GM21390 (cell line): ENCODE measurements at regions not wholly inside any gene's neighbourhood (a gene's known extent, or its start where the extent isn't known, plus 50 kb on each side); places are given as distances from the start of the nearest gene placed in this dataset.
"Not testable (repeated sequence)": the region's sequence is repeated elsewhere in the genome, so short reads cannot be mapped to it uniquely, and the experiment has no call there.

Experiments used
- ATAC-seq: cut with Tn5 transposase; IDR thresholded peaks from one replicate; pipeline ENCODE4 v1.9.1; 2021; ENCODE audit not compliant: unreplicated experiment

GRCh38 chr3:159882367-159882766 lies 106.3 kb upstream of the IL12A start:
- ATAC-seq = no peak

DNA sequence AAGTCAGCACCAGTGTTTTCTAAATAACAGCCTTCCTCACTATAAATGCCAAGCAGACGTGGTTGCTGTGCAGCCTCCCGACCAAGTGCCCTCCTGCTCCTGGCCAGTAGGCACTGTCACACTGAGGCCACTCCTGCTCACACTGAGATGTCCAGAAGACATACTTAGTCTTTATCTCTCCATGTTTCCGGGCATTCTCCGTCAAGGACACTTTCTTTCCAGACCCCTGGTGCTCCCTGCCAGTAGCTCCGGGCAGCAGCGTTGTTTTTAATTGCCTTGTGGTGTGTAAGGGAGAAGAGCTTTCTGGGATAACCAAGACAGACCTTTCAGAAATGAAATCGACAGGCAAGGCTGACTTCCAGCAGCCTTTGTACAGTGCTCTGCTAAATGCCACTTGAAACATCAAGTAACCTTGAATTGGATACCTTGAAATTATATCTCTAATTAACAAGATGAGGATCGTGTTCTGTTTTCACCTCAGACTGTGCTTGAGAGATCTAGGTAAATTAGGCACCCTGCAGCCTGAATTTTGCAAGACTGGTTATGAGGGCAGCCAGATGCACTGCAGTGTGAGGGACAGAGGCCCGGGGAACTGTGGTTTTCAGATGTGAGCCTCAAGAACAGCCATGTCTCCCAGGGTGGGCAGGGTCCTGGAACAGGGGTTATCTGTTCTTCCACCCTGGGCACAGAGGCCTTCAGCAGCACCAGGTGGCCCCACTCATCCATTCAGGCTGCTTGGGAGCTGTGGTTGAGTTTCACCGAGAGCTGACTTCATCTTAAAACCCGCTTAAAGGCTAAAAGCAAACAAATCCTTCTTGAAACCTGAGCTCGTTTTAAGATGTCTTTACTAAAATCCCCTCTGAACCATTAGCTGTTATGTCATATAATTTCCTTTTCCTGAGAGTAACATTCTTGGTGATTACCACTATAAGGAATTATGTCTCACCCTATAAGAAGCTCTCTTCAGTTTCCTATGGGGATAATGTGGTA lies 105.5 kb upstream of the IL12A start:
- no peak for ATAC-seq

DNA sequence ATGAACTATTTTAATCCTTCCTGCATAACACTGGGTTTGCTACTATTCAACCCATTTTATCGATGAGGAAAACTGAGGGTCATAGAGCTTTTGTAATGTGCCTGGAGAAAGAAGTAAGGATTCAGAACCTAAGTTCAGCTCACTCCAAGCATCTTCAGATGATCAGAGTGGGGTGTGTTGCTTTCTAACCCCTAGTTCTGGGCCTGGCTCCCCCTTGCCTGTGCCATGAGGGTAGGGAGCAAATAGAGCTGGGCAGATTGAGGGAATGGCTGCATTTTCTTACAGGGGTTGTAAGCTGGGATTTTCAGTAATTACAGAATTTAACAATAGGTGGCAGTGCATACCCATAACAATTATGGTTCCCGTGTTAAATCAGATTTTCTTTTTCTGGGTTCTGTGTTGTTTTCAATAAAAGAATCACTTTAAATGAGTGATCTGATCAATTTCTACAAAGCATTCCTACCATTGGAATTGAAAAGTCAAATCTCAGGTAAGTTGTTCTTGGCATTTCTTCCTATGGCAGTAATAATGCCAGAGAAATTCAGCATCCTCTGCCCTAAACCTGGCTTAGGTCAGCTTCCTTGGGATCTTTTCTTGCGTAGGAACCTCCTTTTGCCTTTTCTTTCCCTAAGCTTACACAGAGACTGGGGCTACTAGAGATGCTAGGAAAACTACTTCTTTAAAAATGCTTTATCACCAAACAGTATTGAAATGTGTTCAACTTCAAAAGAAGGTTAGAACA lies 103.8 kb upstream of the IL12A start:
- ATAC-seq = peak; percentile 74

DNA sequence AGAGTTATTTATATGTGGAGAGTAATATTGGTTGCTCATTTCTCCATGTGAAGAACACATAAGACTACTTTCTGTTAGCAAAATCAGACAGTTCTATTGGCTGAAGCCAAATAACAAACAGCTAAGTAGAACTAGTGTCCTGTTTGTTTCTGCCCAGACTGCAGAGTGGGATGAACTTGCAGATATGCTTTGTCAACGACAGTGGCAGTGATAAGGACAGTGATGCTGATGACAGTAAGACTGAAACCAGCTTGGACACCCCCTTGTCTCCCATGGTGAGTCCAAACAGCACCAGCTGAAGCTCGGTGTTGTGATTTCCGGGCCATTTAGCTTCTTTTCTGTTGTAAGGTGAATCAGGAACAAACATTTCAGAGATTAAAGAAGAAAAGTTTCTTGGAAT lies 102.6 kb upstream of the IL12A start:
- no peak for ATAC-seq

- not testable (repeated sequence) for ATAC-seq
Observed at GRCh38 chr3:159886530-159886929, 102.1 kb upstream of the IL12A start.

DNA sequence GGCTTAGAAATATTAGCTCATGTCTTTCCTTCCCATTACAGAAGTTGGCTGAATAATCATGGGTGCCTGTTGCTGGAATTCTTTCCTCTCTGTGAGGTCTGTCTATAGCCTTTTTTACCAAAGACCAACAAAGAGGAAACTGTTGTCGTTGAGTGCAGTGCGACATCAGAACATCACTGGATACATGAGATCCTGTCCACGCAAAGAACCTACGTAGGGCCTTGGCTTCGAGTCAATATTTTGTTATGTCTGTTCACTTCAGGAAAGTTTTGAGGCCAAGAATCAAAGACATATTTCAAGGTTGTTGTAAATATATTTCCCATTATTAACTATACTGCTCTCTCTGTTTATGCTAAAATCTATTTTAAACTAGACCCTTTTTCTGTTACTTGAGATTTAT lies 101.5 kb upstream of the IL12A start:
- no peak for ATAC-seq

DNA sequence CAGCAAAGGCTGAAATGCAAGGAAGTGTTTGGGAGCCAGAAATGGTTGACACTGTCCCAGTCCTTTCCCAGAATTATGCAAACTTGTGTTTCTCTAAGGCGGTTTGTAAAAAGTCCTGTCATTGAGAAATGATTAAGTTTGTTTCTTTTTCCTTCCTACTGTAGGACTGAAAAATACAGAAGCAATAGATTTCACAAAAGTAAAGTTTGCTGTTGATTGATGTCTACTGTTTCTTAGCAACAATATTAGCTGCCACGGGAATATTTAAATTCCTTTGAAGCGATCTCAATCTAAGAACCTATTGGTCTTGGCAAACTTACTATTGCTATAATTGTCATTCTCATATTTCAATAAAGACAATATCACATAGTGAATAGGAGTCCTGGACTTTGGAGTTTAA lies 100.7 kb upstream of the IL12A start:
- ATAC-seq = no peak

- no peak for ATAC-seq
Observed at GRCh38 chr3:159892171-159892795, 96.4 kb upstream of the IL12A start.

- no peak for ATAC-seq
Observed at GRCh38 chr3:159892801-159893200, 95.8 kb upstream of the IL12A start.

DNA sequence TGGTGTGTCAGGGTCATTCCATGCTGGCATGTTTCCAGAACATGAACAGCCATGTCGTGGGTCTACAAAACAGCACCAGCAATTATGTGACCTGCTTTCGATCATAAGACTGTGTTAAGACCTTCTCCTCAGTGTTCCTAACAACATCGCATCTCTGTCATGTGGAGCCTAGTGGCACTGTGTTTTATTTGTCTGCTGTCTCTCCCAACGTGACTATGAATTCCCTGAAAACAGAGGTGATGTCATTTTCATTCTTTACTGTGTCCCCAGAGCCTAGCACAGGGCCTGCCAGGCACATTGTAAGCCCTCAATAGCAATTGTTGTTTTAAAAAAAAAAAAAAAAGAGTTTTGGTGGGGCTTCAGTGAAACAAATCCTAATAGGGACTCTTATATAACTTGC lies 94.2 kb upstream of the IL12A start:
- no peak for ATAC-seq

GRCh38 chr3:159895430-159895829 lies 93.2 kb upstream of the IL12A start:
- ATAC-seq = no peak

DNA sequence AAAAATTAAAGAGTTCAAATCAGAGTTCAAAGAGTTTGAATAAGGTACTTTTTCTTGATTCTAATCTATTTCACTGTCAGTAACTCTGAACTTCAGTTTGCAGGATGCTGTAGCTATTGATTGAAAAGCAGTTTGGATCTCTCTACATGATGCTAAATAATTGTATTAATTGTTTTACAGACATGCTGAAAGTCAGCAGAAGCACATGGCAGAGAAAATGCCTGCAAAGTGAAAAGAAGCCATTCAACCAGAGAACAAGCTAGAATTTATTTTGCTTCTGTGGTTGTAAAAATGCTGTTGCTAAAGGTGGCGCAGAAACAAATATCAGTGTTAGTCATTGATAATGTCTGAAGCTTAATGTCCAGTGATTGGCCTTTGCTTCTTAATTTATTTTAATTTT lies 92.1 kb upstream of the IL12A start:
- no peak for ATAC-seq

- no peak for ATAC-seq
Observed at GRCh38 chr3:159897331-159898075, 91.1 kb upstream of the IL12A start.

DNA sequence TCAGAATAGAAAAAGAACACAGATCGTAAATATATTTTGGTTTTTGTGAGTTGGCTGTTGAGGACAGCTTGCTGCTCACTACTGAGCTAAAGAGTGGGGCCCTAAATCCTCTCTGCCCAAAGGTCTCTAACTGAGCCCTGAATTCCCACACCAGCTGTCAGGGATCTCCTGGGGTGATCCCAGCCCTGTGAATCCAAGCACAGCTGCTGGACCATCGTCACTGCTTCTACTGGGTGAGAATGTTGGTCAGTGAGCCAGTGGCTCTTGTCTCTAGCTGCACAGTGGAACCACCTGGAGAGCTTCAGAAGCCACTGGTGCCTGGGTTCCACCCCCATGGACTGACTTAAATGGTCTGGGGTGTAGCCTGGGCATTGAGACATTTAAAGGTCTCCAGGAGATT lies 90.5 kb upstream of the IL12A start:
- ATAC-seq = no peak

GRCh38 chr3:159899166-159899565 lies 89.5 kb upstream of the IL12A start:
- no peak for ATAC-seq

DNA sequence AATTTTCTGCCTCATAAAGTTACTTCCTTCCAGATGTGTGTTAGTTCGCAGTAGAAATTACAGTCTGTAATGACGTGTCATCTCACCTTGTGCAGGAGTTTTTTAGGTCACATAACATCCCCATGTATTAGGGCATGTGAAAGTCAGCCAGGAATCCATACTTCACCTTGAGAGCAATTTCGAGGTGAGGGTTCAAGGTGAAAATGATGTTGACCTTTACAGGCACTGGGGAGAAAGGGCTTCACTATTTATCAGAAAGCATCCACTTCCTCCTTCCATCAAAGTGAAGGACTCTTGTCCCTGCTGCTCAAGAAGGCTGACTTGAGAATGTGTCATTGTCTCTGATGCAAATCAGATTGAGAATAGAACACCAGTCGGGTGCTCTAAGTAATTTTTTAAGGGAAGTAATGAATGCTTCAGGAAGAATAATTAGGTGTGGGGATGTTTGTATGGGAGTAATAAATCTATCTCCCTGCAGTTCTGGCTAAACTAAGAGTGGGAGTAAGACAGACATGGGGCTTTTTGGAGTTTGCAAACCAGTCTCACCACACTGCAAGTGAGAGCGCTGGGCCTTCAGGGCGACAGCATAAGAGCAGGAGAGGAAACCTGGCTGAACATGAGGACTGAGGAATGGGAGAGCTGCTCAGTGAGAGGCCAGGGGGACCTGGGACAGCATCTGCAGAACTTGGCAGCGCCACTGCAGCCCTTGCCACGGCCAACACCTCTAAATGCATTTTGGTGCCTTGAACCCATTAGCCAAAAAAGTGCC lies 85.9 kb upstream of the IL12A start:
- ATAC-seq = peak; percentile 67

GRCh38 chr3:159904455-159904854 lies 84.2 kb upstream of the IL12A start:
- ATAC-seq = no peak

GRCh38 chr3:159904911-159905310 lies 83.7 kb upstream of the IL12A start:
- ATAC-seq = no peak

DNA sequence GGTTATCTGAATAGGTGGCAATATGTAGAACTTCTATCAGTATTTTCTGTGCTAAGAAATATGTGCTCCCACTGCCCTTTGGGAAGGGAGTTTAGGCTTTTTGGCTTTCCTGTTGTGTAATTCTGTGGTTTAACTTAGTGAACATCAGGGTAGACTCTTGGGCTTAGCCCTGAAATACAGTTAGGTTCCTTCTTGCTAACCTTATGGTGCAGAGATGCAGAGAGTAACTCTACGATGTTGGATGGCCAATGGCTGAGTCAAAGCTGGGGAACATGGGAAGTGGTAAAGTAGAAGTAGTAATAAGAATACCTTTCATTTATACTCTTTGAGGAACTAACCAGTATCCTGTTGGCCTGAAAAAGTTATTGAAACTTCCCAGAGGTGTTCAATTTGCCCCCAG lies 80.8 kb upstream of the IL12A start:
- ATAC-seq = no peak

DNA sequence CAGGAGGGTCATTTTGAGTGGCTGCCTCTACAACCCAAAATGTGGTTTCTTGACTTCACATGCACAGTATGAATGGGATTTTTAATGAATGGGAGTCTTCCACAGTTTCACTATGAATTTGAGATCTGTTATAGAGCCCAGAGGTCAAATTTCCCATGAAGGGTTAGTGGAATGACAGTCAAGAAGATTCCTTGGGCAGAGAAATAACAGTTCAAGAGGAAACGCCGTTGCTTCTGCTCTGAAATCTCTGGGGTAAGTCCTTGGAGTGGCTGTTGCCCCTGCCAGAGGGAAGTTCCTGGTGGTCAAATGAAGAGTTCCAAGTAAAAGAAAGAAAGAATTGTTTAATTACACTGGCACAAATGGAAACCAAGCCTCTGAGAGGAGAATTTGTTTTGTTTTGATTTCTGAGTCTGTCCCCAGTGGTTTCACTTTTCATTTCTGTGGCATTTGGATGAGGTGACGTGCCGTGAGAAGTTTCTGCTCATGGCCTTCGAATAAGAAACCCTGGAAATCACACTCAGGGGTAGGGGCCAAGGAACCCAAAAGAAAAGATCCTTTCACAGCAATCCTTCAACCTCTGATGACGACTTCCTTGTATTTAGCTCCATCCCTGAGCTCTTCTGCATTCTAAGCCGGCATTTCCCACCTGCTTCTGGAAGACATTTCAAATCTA lies 77.5 kb upstream of the IL12A start:
- peak; percentile 95 for ATAC-seq
